ENCODE measurements at regions not wholly inside any gene's neighbourhood (a gene's known extent, or its start where the extent isn't known, plus 50 kb on each side); places are given as distances from the start of the nearest gene placed in this dataset.

DNA sequence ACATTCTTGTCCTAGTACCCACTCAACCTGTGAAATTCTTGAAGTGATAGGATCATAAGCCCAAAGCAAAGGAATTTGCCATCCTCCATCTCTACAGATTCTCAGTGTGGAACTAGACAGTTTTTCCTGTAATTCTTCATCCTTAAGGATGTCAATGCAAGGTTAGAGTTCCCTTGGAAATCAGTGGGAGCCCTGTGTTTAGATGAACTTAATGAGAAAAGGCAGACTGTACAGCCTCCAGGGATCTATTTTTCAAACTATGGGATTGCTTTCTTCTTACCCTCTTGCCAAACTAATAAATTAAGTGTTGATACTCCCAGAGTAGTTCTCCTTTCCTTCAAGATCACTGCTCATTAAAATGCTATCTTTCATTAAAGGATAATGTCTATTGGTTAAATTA lies 78.1 kb upstream of the OLFM3 start:
- Histone ChIP-seq H3K4me2 (ENCODE audit: insufficient read depth in 1 of 2, low read depth in 2 of 2, low read length in 2 of 2) (no peak overlapping the region), H3K4me1 (replicated peaks in 1 of 4; ENCODE audit: control insufficient read depth in 3 of 4, insufficient read depth in 4 of 4, low read length in 3 of 4) (no peaks in the 10 kb centered on the region), H3K79me1 (ENCODE audit: low read depth, low read length) (no peaks in the 10 kb centered on the region), H3K27me3 (replicated peaks in 1 of 4; ENCODE audit: control insufficient read depth in 3 of 4, extremely low read depth in 1 of 4, insufficient read depth in 3 of 4, low read length in 3 of 4) (no peaks in the 10 kb centered on the region), H3K27ac (ENCODE audit: low read depth, low read length) (no peak overlapping the region), H3K4me3 (ENCODE audit: extremely low read depth in 1 of 4, insufficient read depth in 2 of 4, low read depth in 3 of 4, low read length in 4 of 4) (no peak overlapping the region), H2AK5ac (ENCODE audit: low read depth, low read length) (no peak overlapping the region), H2BK5ac (ENCODE audit: low read depth, low read length) (no peak overlapping the region), H2BK12ac (ENCODE audit: low read depth, low read length) (no peak overlapping the region), H3K36me3 (ENCODE audit: control insufficient read depth in 2 of 4, insufficient read depth in 4 of 4, low read length in 3 of 4) (no peaks in the 10 kb centered on the region), H4K91ac (replicated peaks; ENCODE audit: insufficient read length, low read length) (no peak overlapping the region), H3K23ac (ENCODE audit: insufficient read length) (no peak overlapping the region), H3K14ac (ENCODE audit: insufficient read length) (no peak overlapping the region), H3K9me3 (ENCODE audit: insufficient read depth in 2 of 2, low read depth in 1 of 2, low read length in 1 of 2) (no peaks in the 10 kb centered on the region), H2AFZ (ENCODE audit: low read length) (no peak overlapping the region; the same call in 1 of the 2 replicates), H3K23me2 (ENCODE audit: low read depth, low read length) (no peaks in the 10 kb centered on the region), H3K9ac (replicated peaks in 1 of 4; ENCODE audit: extremely low read depth in 1 of 4, low read depth in 3 of 4, low read length in 3 of 4) (no peak overlapping the region), H2BK20ac (ENCODE audit: low read length) (no peak overlapping the region), H4K8ac (ENCODE audit: extremely low read depth, insufficient read depth, low read length) (no peak overlapping the region), H3K4ac (replicated peaks; ENCODE audit: insufficient read length, low read depth, low read length) (no peak overlapping the region), H2BK120ac (replicated peaks; ENCODE audit: low read depth, low read length) (no peak overlapping the region), H4K5ac (ENCODE audit: insufficient read length, low read depth, low read length) (no peak overlapping the region), H2BK15ac (ENCODE audit: low read length) (no peak overlapping the region), H4K20me1 (replicated peaks in 1 of 2; ENCODE audit: control insufficient read depth in 1 of 2, insufficient read depth in 2 of 2, low read length in 2 of 2) (no peaks in the 10 kb centered on the region), H3K56ac (replicated peaks; ENCODE audit: insufficient read length, low read depth, low read length) (no peak overlapping the region), H3K18ac (ENCODE audit: extremely low read depth, low read length) (no peak overlapping the region), H3K79me2 (ENCODE audit: control insufficient read depth in 1 of 2, insufficient read depth in 2 of 2, low read length in 2 of 2) (no peaks in the 10 kb centered on the region)
- FAIRE-seq (no peak), DNase-seq (ENCODE audit: low read depth in 1 of 2, low spot score in 2 of 2) (no peak)
- ChIA-PET CTCF (ENCODE audit: partially characterized antibody) (interaction anchor here (1.0 kb wide), 1 partner anchor 422 kb away, joined by 3 read pairs; no protein-coding TSS in a partner anchor), POLR2A (ENCODE audit: partially characterized antibody) (no interaction called here)
- no peak for TF ChIP-seq BRCA1 (IDR thresholded peaks at IDR 0.05; ENCODE audit: low read depth, low read length)

Measured in H1 (cell line).